DMS53 treated with DMSO at 0.1 percent for 48 hours (cell line): ENCODE measurements at regions not wholly inside any gene's neighbourhood (a gene's known extent, or its start where the extent isn't known, plus 50 kb on each side); places are given as distances from the start of the nearest gene placed in this dataset.
A peak's percentile ranks its signal among the peaks of the same experiment; 100 is the strongest.

Experiments used
- DNase-seq: peaks from one replicate; lab custom pipeline; 2025; ENCODE audit not compliant: unreplicated experiment; lab: John Stamatoyannopoulos, UW

DNA sequence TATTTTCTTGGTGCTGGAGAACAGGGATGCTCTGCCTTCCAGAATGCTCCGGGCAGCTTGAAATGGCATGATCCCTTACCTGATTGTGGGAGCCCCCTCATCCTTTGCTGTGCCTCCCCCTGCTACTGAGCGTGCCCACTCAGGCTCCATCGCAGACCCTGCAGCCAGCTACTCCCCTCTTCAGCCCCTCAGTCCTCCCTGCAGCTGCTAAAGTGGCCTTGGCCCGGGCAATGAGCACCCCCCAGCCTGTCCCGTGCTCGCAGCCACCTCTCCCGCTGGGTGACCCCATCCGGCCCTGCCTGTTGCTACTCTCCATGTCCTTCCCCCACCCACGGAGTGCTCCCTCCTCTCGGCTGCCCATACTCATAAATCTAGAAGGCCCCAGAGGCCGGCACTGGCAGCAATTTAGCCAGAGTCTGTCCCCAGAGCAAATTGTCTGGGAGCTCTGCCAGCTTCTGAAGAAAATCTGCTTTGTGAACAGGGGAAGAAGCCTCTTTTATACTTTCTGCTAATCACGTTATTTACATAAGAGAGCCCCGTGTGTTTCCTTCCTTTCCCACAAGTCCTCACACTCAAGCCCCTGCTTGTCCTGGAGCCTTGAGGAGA lies 143.7 kb upstream of the FRMD6 start:
- DNase-seq = no peak

DNA sequence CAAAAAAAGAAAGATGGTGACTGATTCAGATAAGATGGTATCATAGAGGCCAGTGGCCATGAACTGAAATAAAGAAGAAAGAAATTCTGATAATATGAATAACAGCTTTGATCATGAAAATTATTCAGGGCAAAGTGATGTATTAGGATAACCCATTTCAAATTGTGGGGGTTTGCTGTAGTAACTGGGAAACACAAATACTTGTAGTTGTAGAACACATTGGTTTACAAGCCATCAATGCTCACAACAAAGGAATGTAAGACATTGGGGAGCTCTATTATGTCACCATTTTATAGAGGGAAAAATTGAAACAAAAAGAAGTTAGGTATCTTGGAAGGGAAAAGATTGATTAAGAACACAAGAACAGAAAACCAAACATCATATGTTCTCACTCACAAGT lies 140.4 kb upstream of the FRMD6 start:
- DNase-seq = no peak

GRCh38 chr14:51512316-51512715 lies 139.4 kb upstream of the FRMD6 start:
- no peak for DNase-seq

- DNase-seq = no peak
These were observed 138.4 kb upstream of the FRMD6 start for GRCh38 chr14:51513281-51513680.

GRCh38 chr14:51513933-51514332 lies 137.8 kb upstream of the FRMD6 start:
- DNase-seq = no peak

DNA sequence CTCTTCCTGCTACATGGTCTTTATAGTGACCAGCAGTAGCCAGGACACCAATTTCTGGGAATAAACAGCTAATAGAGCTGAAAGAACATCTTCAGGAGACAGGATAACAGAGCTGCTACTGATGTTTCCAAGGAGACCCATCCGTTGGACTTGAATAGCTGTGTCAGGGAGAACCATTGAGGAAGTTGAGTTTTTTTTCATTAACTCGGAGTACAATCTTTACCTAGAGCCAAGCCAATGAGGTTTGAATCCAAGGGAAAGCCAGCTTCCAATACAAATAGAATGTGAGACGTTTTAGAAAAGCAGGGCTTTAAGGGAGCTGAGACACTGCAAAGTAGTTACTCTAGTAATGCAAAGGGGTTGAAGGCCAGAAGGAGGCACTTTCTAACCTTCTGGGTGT lies 136.1 kb upstream of the FRMD6 start:
- no peak for DNase-seq

- no peak for DNase-seq
These were observed 134.9 kb upstream of the FRMD6 start for GRCh38 chr14:51516706-51517395.

DNA sequence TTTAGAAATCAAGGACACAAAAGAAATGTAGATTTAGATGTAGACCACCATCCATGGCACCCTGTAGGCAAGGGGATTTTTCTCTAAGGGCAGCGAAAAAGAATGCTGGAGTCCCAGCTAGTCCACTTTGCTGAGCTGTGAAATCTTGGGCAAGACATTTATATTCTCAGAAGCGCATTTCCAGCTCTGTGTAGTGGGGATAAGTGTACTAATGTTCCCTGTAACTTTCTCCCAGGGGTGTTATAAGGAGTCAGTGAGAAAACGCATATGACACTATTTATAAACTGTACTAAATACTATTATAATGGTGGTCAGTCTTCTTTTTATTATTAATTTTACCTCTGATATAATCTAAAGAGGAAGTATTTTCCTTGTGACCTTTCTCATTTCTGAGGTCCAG lies 133.4 kb upstream of the FRMD6 start:
- DNase-seq = no peak

DNA sequence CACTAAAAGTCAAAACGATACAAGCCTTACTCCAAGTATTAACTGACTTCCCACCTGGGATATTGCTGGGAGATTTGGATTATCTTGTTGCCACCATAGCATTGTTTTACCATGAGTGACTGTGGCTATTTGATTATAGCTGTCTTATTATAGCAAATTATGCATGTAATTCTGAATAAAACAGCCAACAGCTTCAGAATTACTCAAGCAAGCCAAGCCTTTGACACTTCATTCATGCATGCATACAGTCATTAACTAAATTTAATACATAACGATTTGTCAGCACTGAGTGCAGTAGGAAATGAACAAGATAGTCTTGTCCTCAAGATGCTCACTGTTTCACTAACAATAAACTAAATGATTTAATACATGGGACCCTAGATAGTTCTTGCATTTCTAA lies 133.0 kb upstream of the FRMD6 start:
- no peak for DNase-seq

- no peak for DNase-seq
These were observed 131.6 kb upstream of the FRMD6 start for GRCh38 chr14:51520087-51520486.

DNA sequence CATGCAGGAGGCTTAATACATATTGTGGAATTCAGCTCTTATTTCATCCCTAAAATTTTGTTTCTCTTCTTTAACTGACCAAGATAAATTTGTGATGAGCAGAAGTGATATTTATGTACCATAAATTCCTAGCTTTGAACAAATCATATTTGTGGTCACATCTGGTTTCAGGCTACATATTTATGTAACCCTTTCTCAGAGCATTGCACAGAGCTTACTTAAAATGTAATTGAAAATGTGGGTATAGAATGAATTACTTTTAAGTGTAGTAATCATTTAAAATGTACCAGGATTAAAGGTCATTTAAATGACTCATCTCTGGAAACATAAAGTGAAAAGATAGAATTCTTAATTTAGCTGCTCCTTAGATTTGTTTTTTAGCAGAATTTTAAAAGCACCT lies 129.9 kb upstream of the FRMD6 start:
- DNase-seq = no peak

DNA sequence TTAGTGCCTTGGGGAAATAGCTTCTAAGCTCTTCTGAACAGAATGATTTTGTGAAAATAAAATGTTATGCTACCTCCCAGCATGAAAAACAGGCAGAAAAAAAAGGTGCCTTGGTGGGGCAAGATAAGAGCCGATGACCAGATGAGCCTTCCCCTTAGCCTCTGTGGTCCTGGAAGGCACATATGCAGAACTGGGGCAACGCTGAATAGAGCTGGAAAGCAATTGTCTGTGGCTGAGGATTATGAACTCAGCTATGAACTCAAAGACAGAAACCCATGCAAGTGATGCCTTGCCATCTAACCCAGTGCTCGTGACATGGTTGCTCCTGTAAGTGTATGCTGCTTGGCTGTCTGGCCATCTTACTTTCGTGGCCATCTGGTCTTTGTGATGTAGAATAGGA lies 128.5 kb upstream of the FRMD6 start:
- no peak for DNase-seq

- no peak for DNase-seq
These were observed 126.0 kb upstream of the FRMD6 start for GRCh38 chr14:51525739-51526138.

DNA sequence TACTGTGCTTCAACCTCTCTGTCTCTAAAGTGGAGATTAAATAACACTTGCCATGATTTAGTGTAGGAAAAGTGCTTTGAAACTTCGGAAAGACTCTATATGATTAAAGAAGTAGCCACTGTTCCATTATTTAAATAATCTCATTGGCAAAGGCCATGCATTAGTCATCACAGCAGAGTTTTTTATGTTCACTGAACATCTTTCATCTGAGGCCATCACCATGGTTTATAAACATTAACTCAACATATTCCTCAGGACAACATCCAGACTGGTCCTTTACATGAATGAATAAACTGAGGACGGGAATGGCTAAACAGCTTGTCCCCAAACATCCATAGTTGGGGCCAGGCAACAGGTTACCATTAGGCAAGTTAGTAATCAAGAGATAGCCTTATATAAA lies 124.6 kb upstream of the FRMD6 start:
- no peak for DNase-seq

DNA sequence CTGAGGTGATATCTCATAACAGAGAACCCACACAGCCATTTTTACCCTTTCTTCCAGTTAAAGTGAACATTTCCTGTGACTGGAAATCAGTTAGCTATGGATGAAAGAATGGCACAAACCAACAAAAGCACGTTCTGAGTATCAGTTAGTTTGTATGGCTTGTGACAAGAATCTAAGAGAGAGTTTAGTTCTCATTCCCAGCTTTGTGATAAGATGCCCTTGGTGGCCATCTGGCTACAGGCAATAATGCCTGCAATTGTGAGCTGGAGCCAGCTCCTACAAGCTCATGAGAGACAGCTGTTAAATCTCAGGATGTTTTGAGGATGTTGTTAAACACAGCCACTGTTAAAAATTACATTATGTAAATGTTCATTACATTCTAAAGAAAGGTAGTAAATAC lies 122.0 kb upstream of the FRMD6 start:
- DNase-seq = no peak

- no peak for DNase-seq
These were observed 118.5 kb upstream of the FRMD6 start for GRCh38 chr14:51533160-51533559.

GRCh38 chr14:51533872-51534553 lies 117.7 kb upstream of the FRMD6 start:
- DNase-seq = peak; percentile 74

DNA sequence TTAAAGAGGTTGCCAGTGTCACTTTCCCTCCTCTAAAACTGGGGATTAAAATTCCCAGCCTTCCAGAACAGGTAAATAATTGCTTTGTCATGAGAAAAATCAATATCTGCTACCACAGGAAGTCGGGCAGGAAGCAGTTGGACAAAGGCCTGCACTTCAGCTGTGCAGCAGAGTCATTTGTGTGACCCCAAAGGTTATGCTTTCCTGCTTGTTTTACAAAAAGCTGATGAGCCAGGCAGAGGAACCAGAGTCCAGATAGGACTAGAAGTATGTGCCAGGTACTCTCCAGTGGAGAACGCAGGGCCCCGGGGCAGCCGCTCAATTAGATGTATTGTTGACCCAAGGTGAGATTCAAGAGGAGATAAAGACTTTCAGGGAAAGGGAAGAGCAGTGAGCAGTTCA lies 117.1 kb upstream of the FRMD6 start:
- DNase-seq = peak; percentile 92

- DNase-seq = no peak
These were observed 116.2 kb upstream of the FRMD6 start for GRCh38 chr14:51535443-51536044.

DNA sequence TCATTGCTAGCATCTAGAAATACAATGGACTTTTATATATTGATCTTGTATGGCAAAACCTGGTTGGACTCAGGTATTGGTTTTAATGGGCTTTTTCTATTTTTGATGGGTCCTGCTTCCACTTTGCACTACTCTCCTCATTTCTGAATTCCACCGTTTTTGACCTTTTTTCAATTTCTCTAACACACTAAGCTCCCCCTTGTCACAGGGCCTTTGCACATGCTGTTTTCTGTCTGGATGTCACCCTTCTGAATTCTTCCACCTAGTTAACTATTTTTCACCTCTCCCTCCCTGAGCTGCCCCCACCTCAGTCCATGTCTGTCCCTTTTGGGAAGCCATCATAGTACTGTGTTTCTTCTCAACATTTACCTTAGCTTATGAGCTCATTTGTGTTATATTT lies 112.7 kb upstream of the FRMD6 start:
- DNase-seq = no peak

- DNase-seq = no peak
These were observed 112.1 kb upstream of the FRMD6 start for GRCh38 chr14:51539571-51540037.

- DNase-seq = no peak
These were observed 111.3 kb upstream of the FRMD6 start for GRCh38 chr14:51540364-51540763.
